CD14-positive monocyte (primary cell): ENCODE measurements at regions not wholly inside any gene's neighbourhood (a gene's known extent, or its start where the extent isn't known, plus 50 kb on each side); places are given as distances from the start of the nearest gene placed in this dataset.

ENCODE experiments used
- DNase-seq, 3 donors: peaks; one replicate each; pipeline ENCODE4 v3.0.0-alpha.2; 2011 to 2022
- H2AFZ ChIP-seq: 2 replicates; pipeline ENCODE4 v1.6.0; 2012; ENCODE audit warnings: mild to moderate bottlenecking, low read depth, low read length, inconsistent platforms; ENCODE audit not compliant: insufficient read depth, poor library complexity, severe bottlenecking
- H3K27ac ChIP-seq, 2 donors: 1 replicate in 1 of 2; 2 replicates in 1 of 2; pipeline ENCODE4 v1.5.1; 2012 to 2013; ENCODE audit warnings: low read length in 2 of 2, control low read depth in 1 of 2, inconsistent platforms in 1 of 2, low read depth in 1 of 2, mild to moderate bottlenecking in 1 of 2
- H3K27me3 ChIP-seq, 2 donors: one replicate each; pipeline versions ENCODE4 v1.6.0 to v1.6.1; 2011 to 2013; ENCODE audit warnings: low read length in 2 of 2; ENCODE audit not compliant: control insufficient read depth in 2 of 2, insufficient read depth in 2 of 2
- H3K36me3 ChIP-seq, 2 donors: replicated peaks in 1 of 2; 1 replicate in 1 of 2; 2 replicates in 1 of 2; pipeline versions ENCODE4 v1.5.1 to v1.6.1; 2012 to 2013; ENCODE audit warnings: low read length in 2 of 2, control low read depth in 1 of 2, inconsistent platforms in 1 of 2, mild to moderate bottlenecking in 1 of 2; ENCODE audit not compliant: insufficient read depth in 2 of 2, control insufficient read depth in 1 of 2
- H3K4me1 ChIP-seq, 2 donors: 1 replicate in 1 of 2; 2 replicates in 1 of 2; pipeline versions ENCODE4 v1.5.1 to v1.6.1; 2012 to 2013; ENCODE audit warnings: low read length in 2 of 2, control low read depth in 1 of 2, inconsistent platforms in 1 of 2, mild to moderate bottlenecking in 1 of 2, moderate library complexity in 1 of 2; ENCODE audit not compliant: insufficient read depth in 2 of 2, control insufficient read depth in 1 of 2
- H3K4me2 ChIP-seq: replicated peaks from 2 replicates; pipeline ENCODE3; 2012; ENCODE audit warnings: low read length, moderate library complexity, mild to moderate bottlenecking; ENCODE audit not compliant: poor library complexity, severe bottlenecking; ENCODE audit errors: extremely low read depth
- H3K4me3 ChIP-seq, 3 experiments: fragments of 200-600 bp in 1 of 3; sonication (generic) in 1 of 3; replicated peaks in 1 of 3; 1 replicate in 2 of 3; 2 replicates in 1 of 3; pipeline ENCODE4 v1.5.1; 2011 to 2013; ENCODE audit warnings: low read length in 3 of 3, mild to moderate bottlenecking in 3 of 3, control low read depth in 2 of 3, low read depth in 2 of 3, inconsistent platforms in 1 of 3, moderate library complexity in 1 of 3
- H3K79me2 ChIP-seq: 2 replicates; pipeline ENCODE4 v1.6.0; 2012; ENCODE audit warnings: mild to moderate bottlenecking, control low read depth, inconsistent platforms, low read length, moderate library complexity; ENCODE audit not compliant: insufficient read depth
- H3K9ac ChIP-seq: 2 replicates; pipeline ENCODE4 v1.6.0; 2017; ENCODE audit warnings: low read length, mild to moderate bottlenecking; ENCODE audit not compliant: insufficient read depth, poor library complexity, severe bottlenecking
- H3K9me3 ChIP-seq, 2 donors: replicated peaks in 1 of 2; 1 replicate in 1 of 2; 2 replicates in 1 of 2; pipeline versions ENCODE4 v1.5.1 to v1.6.1; 2012 to 2013; ENCODE audit warnings: low read length in 2 of 2, control low read depth in 1 of 2; ENCODE audit not compliant: control insufficient read depth in 1 of 2, insufficient read depth in 1 of 2
- H4K20me1 ChIP-seq: 2 replicates; pipeline ENCODE4 v1.6.0; 2012; ENCODE audit warnings: mild to moderate bottlenecking, low read length, control low read depth, moderate library complexity; ENCODE audit not compliant: insufficient read depth
- H3K27ac Mint-ChIP-seq, 7 donors: one replicate each; pipeline ENCODE4 v1.8.0; 2020; ENCODE audit warnings: mild to moderate bottlenecking in 7 of 7, mixed read lengths in 7 of 7, moderate library complexity in 6 of 7, inconsistent platforms in 2 of 7
- H3K27me3 Mint-ChIP-seq, 3 donors: one replicate each; pipeline ENCODE4 v1.8.0; 2021 to 2022; ENCODE audit warnings: low read depth in 3 of 3, mild to moderate bottlenecking in 3 of 3, mixed read lengths in 3 of 3, moderate library complexity in 3 of 3, inconsistent platforms in 1 of 3
- H3K36me3 Mint-ChIP-seq, 2 donors: one replicate each; pipeline ENCODE4 v1.8.0; 2020; ENCODE audit warnings: mixed read lengths in 2 of 2, inconsistent platforms in 1 of 2, mild to moderate bottlenecking in 1 of 2
- H3K4me1 Mint-ChIP-seq: one replicate; pipeline ENCODE4 v1.8.0; 2020; ENCODE audit warnings: mild to moderate bottlenecking, mixed read lengths
- H3K4me3 Mint-ChIP-seq, 2 donors: one replicate each; pipeline ENCODE4 v1.8.0; 2020; ENCODE audit warnings: mild to moderate bottlenecking in 2 of 2, mixed read lengths in 2 of 2, moderate library complexity in 1 of 2
- H3K9me3 Mint-ChIP-seq, 7 donors: one replicate each; pipeline ENCODE4 v1.8.0; 2020 to 2022; ENCODE audit warnings: mixed read lengths in 7 of 7, mild to moderate bottlenecking in 6 of 7, moderate library complexity in 6 of 7, inconsistent platforms in 2 of 7
- CTCF ChIP-seq: fragments of 200-600 bp; IDR thresholded peaks from one replicate; pipeline ENCODE4 v1.8.0; 2022; ENCODE audit warnings: antibody characterized with exemption, mild to moderate bottlenecking
- WGBS: methylation state at CpG from one replicate; pipeline ENCODE4 v1.1.5; 2013; ENCODE audit warnings: missing lambda C conversion rate; ENCODE audit not compliant: insufficient coverage; 5-methylcytosine and 5-hydroxymethylcytosine counted together
- intact Hi-C, 2 donors: fragments of 100-400 bp; cut with micrococcal nuclease; formaldehyde crosslinking; loops; one replicate each; pipeline versions ENCODE4 v1.15.0 to v1.15.1; 2023

DNA sequence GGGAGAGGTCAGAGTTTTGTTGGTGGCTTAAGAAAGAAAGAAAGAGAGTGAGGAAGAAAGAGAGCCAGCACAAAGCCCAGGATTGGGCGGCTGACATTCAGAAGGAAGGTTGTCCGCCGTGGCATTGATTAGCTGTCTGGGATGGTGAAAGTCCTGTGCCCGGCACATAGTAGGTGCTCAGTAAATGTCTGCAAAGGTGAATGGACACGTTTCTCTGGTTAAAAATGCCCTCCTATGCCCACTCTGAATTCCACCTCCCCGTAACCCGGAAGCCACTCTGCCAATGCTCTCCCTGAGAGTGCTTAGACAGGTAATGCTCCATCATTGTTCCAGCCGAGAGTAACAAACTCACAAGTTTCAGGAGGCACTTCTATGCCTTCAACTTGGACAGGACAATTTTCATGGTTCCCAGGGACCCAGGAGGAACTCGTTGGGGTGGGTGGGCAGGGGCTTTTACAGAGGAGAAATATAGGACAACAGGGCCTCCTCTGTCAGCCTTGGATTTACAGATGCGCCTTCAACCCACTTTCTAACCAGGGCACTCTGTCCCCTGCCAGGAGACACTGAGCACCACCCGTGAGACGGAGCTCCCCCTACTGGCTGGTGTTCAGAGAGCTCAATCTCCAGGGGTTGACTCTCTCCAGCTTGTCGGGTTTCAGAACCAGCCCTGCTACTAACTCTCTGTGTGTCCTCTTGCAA lies 411.5 kb upstream of the ZMIZ1 start:
- peak; percentile 86 for TF ChIP-seq CTCF
- Mint-ChIP-seq H3K4me3 (no peak overlapping the region), H3K4me1 (peaks cover 1% of the 10 kb centered on the region), H3K27ac (no peak overlapping the region), H3K9me3 (no peaks in the 10 kb centered on the region), H3K27me3 (peaks cover 2 to 6% (median 4%) of the 10 kb centered on the region in 3 donors), H3K36me3 (no peaks in the 10 kb centered on the region)
- Histone ChIP-seq H4K20me1 (no peaks in the 10 kb centered on the region), H3K79me2 (no peaks in the 10 kb centered on the region), H2AFZ (no peak overlapping the region), H3K4me3 (no peak overlapping the region), H3K27me3 (peaks cover 0 to 2% of the 10 kb centered on the region in 2 donors), H3K27ac (no peak overlapping the region), H3K4me1 (no peaks in the 10 kb centered on the region), H3K4me2 (no peak overlapping the region), H3K9ac (no peak overlapping the region), H3K36me3 (no peaks in the 10 kb centered on the region), H3K9me3 (no peaks in the 10 kb centered on the region)
- intact Hi-C loops = loop anchor here (5.0 to 10.0 kb wide), 3 partner anchors 127 to 610 kb away; no protein-coding TSS in a partner anchor
- WGBS = 46% methylated on average over 7 of the region's 13 CpGs
- peak; percentile 32 to 49 (median 46) for DNase-seq

DNA sequence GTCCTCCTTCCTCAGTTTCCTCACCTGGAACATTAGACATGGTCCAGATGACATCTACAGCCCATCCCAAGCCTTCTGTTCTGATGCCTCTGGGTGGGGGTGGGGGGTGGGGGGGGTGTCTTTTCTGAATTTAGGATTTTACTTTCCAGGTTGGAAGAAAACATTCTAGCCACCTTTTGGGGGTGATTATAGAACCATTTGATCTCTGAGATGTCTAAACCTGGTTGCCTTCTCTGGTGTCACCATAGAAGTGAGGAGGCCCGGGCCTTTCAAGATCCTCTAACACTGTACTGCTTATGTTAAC lies 411.0 kb upstream of the ZMIZ1 start:
- Histone ChIP-seq H3K4me2 (no peak overlapping the region), H3K27ac (no peak overlapping the region), H3K9ac (no peak overlapping the region), H3K9me3 (no peaks in the 10 kb centered on the region), H2AFZ (no peak overlapping the region), H3K4me3 (no peak overlapping the region), H3K4me1 (no peaks in the 10 kb centered on the region), H3K79me2 (no peaks in the 10 kb centered on the region), H3K27me3 (peaks cover 0 to 2% of the 10 kb centered on the region in 2 donors), H4K20me1 (no peaks in the 10 kb centered on the region), H3K36me3 (no peaks in the 10 kb centered on the region)
- Mint-ChIP-seq H3K4me1 (peaks cover 1% of the 10 kb centered on the region), H3K4me3 (no peak overlapping the region), H3K27ac (no peak overlapping the region), H3K9me3 (no peaks in the 10 kb centered on the region), H3K27me3 (peaks cover 2 to 6% (median 4%) of the 10 kb centered on the region in 3 donors), H3K36me3 (no peaks in the 10 kb centered on the region)
- no peak for DNase-seq
- intact Hi-C loops = loop anchor here (5.0 to 10.0 kb wide), 3 partner anchors 127 to 611 kb away; no protein-coding TSS in a partner anchor
- 90% methylated on average over 1 of the region's 1 CpG for WGBS
- TF ChIP-seq CTCF = peak; percentile 1
